ENCODE measurements at regions not wholly inside any gene's neighbourhood (a gene's known extent, or its start where the extent isn't known, plus 50 kb on each side); places are given as distances from the start of the nearest gene placed in this dataset.

DNA sequence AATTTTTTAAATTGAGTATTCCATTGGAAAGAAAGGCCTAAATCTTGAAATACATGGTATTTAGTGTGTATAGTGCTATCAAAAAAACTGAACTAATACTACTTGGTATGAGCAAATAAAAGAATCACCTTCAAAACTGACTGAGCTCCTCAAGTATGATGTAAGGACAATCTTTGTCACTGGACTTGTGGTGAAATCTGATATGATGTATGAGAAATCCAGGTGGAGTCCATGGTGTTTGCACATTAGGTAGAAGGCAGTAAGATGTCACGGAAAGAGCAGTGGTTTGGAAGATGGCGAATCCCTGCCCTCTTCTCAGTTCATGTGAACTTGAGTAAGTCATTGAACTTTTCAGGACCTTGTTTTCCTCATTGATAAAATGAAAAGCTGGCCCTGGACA is 62.1 kb upstream of the COL1A2 start:
- TF ChIP-seq POLR2A (IDR thresholded peaks at IDR 0.05; ENCODE audit: low read depth) (no peak), POLR2AphosphoS5 (IDR thresholded peaks at IDR 0.05) (no peak), EP300 (IDR thresholded peaks at IDR 0.05) (no peak)
- TF ChIP-seq, protein P1, sequence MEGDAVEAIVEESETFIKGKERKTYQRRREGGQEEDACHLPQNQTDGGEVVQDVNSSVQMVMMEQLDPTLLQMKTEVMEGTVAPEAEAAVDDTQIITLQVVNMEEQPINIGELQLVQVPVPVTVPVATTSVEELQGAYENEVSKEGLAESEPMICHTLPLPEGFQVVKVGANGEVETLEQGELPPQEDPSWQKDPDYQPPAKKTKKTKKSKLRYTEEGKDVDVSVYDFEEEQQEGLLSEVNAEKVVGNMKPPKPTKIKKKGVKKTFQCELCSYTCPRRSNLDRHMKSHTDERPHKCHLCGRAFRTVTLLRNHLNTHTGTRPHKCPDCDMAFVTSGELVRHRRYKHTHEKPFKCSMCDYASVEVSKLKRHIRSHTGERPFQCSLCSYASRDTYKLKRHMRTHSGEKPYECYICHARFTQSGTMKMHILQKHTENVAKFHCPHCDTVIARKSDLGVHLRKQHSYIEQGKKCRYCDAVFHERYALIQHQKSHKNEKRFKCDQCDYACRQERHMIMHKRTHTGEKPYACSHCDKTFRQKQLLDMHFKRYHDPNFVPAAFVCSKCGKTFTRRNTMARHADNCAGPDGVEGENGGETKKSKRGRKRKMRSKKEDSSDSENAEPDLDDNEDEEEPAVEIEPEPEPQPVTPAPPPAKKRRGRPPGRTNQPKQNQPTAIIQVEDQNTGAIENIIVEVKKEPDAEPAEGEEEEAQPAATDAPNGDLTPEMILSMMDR (IDR thresholded peaks at IDR 0.05), result no peak
